ENCODE measurements at regions not wholly inside any gene's neighbourhood (a gene's known extent, or its start where the extent isn't known, plus 50 kb on each side); places are given as distances from the start of the nearest gene placed in this dataset.

- no peak for DNase-seq (ENCODE audit: low read depth)
- H3K4me3 ChIP-seq (ENCODE audit: control insufficient read depth, low read depth, low read length): no peak overlapping the region
- TF ChIP-seq CTCF (IDR thresholded peaks at IDR 0.05; ENCODE audit: control insufficient read depth, insufficient read depth, low read depth, low read length, missing control alignments): no peak
Measured at GRCh38 chr3:72448858-72449257, 399.4 kb downstream of the SHQ1 start.

DNA sequence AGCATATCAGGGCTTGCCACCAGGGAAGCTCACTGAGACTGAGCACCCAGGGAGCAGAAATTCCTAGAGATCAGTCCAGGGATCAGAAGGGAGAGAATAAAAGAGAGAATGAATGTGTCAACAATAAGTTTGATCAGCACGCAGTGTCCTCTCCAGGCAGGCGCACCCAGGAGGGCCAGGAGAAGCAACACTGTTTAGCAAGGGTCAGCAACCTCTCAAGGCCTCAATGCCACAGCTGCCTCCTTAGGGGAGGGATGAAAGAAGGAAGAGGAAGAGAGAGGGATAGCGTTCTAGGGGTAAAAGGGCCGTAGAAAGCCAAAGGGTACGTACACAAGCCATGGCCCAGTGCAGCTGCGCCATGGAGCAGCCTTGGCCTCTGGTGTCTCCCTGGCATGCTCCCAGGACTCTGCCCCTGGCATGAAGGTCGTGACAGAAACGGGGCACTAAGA is 399.8 kb downstream of the SHQ1 start:
- H3K4me3 ChIP-seq (ENCODE audit: control insufficient read depth, low read depth, low read length): no peak overlapping the region
- no peak for DNase-seq (ENCODE audit: low read depth)
- no peak for TF ChIP-seq CTCF (IDR thresholded peaks at IDR 0.05; ENCODE audit: control insufficient read depth, insufficient read depth, low read depth, low read length, missing control alignments)

DNA sequence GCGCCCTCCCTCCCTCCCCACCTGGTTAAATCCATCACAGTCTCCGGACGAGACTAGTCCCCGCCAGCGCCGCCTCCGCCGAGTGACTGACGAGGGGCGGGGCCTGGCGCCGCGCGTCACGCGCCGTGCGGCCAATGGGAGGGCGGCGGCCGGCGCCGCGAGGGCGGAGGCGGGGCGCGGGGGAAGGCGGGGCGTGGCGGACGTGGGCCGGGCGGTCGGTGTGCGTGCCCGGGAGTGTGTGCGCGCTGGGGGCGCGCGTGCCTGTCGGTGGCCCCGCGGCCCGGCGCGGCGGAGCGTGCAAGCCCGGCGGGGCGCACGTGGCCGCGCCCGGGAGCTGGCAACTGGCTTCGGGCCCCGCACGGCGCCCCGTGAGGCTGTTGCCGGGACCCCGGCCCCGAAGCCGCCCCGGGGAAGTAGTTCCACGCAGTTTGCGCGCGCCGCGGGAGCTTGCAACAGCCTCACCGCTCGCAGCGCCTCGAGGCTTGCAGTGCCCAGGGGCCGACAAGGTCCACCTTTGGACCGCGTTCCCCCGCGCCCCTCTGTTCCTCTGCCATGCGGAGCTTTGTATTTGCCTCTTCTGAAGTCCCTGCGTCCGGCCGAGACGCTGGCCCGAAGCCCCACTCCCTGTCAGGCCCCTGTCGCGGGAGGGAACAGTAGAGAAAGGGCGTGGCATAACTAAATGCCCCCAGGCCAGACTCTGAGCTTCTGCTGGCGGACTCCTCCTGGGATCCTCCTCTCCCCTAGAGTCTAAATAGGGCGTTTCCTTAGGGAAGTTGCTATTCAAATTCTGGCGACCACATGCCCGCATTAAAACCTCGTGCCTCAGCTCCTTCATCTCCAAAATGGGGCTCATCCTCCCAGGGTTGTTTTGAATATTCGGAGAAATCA is 400.9 kb downstream of the SHQ1 start:
- peak overlapping the region; percentile 91 for H3K4me3 ChIP-seq (ENCODE audit: control insufficient read depth, low read depth, low read length)
- DNase-seq (ENCODE audit: low read depth): peak; percentile 45
- TF ChIP-seq CTCF (IDR thresholded peaks at IDR 0.05; ENCODE audit: control insufficient read depth, insufficient read depth, low read depth, low read length, missing control alignments): no peak

DNA sequence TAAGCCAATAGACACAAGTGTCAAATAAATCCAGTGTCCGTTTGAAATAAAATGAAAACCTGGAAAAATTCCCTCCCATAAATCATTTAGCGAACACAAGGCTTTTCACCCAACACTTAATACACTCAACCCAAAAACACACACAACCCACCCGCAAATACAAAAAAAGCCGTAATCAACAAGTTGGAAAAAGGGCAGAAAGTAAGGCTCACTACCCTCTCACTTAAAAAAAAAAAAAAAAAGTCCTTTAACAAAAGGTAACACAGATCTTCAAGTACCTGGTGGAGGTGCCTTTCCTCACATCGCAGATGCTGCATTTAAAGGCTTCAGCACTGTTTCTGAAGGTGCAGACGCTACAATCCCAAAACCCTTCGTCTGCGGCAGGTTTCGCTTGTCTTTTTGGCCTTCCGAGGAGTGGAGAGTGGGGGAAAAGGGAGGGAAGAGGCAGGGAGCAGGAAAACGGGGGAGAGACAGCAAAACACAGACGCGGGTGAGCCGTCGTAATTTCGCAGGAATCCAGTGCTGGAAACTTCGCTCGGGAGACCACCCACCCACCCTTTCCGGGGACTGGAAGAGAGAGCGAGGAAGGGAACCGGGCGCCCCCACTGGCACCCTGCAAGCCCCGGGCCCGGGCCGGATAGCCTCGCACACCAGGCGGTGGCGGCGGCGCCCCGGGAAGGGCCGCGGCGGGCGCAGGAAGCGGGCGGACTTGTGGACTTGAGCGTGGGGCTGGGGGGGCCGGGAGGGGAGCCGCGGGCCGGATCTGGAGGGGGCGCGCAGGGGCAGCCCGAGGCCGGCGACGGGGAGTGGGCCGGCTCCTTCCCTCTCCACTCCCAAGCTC is 401.8 kb downstream of the SHQ1 start, which contains the start of gene RYBP:
Gene RYBP, minus strand, starts transcription at position 404 of the 841 bp plus-strand sequence.
- no peak for TF ChIP-seq CTCF (IDR thresholded peaks at IDR 0.05; ENCODE audit: control insufficient read depth, insufficient read depth, low read depth, low read length, missing control alignments)
- peak within 1 kb of the TSS; percentile 91 for H3K4me3 ChIP-seq (ENCODE audit: control insufficient read depth, low read depth, low read length)
- DNase-seq (ENCODE audit: low read depth): no peak

DNA sequence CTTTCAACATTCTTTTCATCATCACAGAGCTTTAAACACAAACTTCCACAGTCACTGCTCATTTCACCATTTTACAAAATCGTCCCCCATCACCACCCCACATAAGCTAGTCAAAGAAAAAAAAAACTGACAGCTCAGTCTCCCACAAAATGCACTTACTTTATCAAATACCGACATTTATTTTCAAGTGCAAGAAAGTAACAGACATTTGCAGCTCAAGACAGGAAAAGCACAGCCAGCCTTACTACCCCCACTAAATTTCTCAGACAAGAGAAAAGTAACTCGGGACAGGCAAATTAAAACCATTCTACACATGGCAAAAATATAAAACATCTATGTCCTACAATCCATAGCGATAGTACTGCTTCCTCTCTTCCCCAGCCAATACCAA is 402.4 kb downstream of the SHQ1 start:
- TF ChIP-seq CTCF (IDR thresholded peaks at IDR 0.05; ENCODE audit: control insufficient read depth, insufficient read depth, low read depth, low read length, missing control alignments): no peak
- no peak for DNase-seq (ENCODE audit: low read depth)
- H3K4me3 ChIP-seq (ENCODE audit: control insufficient read depth, low read depth, low read length): peak overlapping the region; percentile 91

- DNase-seq (ENCODE audit: low read depth): no peak
- H3K4me3 ChIP-seq (ENCODE audit: control insufficient read depth, low read depth, low read length): no peak overlapping the region
- no peak for TF ChIP-seq CTCF (IDR thresholded peaks at IDR 0.05; ENCODE audit: control insufficient read depth, insufficient read depth, low read depth, low read length, missing control alignments)
Measured at GRCh38 chr3:72444656-72445223, 403.5 kb downstream of the SHQ1 start.

Data from AG09309 (cell line).